Immature natural killer cell (primary cell): ENCODE measurements at regions not wholly inside any gene's neighbourhood (a gene's known extent, or its start where the extent isn't known, plus 50 kb on each side); places are given as distances from the start of the nearest gene placed in this dataset.
"Not testable (repeated sequence)": the region's sequence is repeated elsewhere in the genome, so short reads cannot be mapped to it uniquely, and the experiment has no call there.

Experiments used
- DNase-seq, 3 donors: peaks; one replicate each; pipeline ENCODE4 v3.0.0; 2022; ENCODE audit warnings: mixed read lengths in 1 of 3
- H3K27ac Mint-ChIP-seq, 6 donors: one replicate each; pipeline ENCODE4 v1.8.0; 2020; ENCODE audit warnings: mixed read lengths in 6 of 6, mild to moderate bottlenecking in 5 of 6, inconsistent platforms in 4 of 6, moderate library complexity in 3 of 6
- H3K27me3 Mint-ChIP-seq, 3 donors: one replicate each; pipeline ENCODE4 v1.8.0; 2020 to 2021; ENCODE audit warnings: low read depth in 3 of 3, mild to moderate bottlenecking in 3 of 3, mixed read lengths in 3 of 3, moderate library complexity in 3 of 3, inconsistent platforms in 1 of 3
- H3K36me3 Mint-ChIP-seq, 3 donors: one replicate each; pipeline ENCODE4 v1.8.0; 2020; ENCODE audit warnings: mixed read lengths in 3 of 3, inconsistent platforms in 2 of 3, mild to moderate bottlenecking in 2 of 3
- H3K4me1 Mint-ChIP-seq, 2 donors: one replicate each; pipeline ENCODE4 v1.8.0; 2020; ENCODE audit warnings: inconsistent platforms in 2 of 2, mild to moderate bottlenecking in 2 of 2, mixed read lengths in 2 of 2, moderate library complexity in 1 of 2
- H3K4me3 Mint-ChIP-seq, 5 donors: one replicate each; pipeline ENCODE4 v1.8.0; 2020; ENCODE audit warnings: mild to moderate bottlenecking in 5 of 5, mixed read lengths in 5 of 5, inconsistent platforms in 3 of 5, moderate library complexity in 3 of 5
- H3K9me3 Mint-ChIP-seq, 6 donors: one replicate each; pipeline ENCODE4 v1.8.0; 2020; ENCODE audit warnings: mild to moderate bottlenecking in 6 of 6, mixed read lengths in 6 of 6, inconsistent platforms in 4 of 6, moderate library complexity in 3 of 6

DNA sequence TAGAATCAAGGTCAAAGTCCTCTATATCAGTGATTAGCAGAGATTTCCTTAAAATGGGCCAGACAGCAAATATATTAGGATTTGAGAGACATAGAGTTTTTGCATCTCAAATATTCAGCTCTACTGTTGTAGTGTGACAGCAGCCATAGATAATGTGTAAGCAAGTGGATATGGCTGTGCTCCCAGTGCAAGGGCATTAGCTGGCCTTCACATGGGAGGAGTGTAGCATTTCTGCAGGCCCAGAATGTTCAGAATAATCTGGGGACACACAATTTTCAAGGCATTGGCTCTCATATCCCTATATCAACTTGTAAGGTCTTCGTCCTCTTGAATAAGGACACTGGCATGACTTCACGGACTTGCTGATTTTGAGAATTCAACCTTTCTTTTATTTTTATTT is 402.3 kb upstream of the ADAMTS5 start:
- H3K4me3 Mint-ChIP-seq: no peak overlapping the region
- no peaks in the 10 kb centered on the region for H3K4me1 Mint-ChIP-seq
- DNase-seq: no peak
- H3K27ac Mint-ChIP-seq: no peak overlapping the region
- peaks cover 1 to 14% (median 6%) of the 10 kb centered on the region in 6 donors for H3K9me3 Mint-ChIP-seq
- no peaks in the 10 kb centered on the region for H3K27me3 Mint-ChIP-seq
- no peaks in the 10 kb centered on the region for H3K36me3 Mint-ChIP-seq

DNA sequence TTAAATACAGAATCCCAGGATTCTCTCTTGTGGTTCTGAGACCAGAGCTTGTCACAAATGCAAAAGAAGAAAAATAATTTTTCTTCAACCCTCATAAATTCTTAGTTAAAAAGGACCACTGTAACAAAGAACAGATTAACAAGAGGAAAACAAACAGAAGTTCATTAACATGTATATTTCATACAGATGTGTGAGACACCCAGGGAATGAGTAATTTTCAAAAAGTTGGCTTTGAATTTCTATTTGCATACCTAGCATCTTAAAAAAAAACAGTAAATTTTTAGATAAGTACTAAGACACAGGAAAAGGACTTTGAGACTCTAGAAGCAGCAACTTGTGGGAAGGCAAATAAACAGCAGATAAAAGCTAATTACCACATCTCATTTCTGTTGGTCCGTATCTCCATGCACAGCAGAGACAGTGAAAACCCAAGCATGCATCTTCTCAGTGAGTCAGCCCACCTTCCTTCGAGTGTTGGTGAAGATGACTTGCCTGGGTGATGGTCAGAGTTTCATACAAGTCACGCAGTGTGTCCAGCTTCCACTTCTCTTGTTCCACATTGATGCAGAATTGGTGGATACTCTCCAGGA is 399.9 kb upstream of the ADAMTS5 start:
- peaks cover 0 to 14% (median 5%) of the 10 kb centered on the region in 6 donors for H3K9me3 Mint-ChIP-seq
- DNase-seq: no peak

DNA sequence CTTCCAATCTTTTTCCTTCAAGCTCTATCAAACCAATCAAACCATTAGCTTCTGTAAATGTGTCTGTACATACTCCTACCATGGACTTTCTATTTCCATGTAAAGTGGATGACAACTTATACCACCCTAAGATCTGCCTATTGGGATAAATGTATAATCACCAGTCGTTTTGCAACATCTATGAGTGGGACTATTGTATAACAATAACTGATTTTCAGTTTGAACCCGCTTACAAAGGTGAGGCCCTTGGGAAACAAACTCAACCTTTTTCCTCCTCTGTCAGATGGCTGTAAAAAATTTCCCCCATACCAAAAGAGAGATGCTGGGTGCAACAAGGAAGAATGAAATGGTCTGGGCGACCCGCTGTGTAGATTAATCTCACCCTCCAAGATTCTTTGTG is 399.1 kb upstream of the ADAMTS5 start:
- Mint-ChIP-seq H3K36me3 (no peaks in the 10 kb centered on the region), H3K27me3 (no peaks in the 10 kb centered on the region), H3K9me3 (peaks cover 0 to 14% (median 5%) of the 10 kb centered on the region in 6 donors), H3K4me1 (no peaks in the 10 kb centered on the region), H3K4me3 (no peak overlapping the region), H3K27ac (no peak overlapping the region)
- no peak for DNase-seq

More for the DNA sequence above, 399.9 kb upstream of the ADAMTS5 start:
- H3K36me3 Mint-ChIP-seq: no peaks in the 10 kb centered on the region
- no peaks in the 10 kb centered on the region for H3K4me1 Mint-ChIP-seq
- no peak overlapping the region for H3K4me3 Mint-ChIP-seq
- no peak overlapping the region for H3K27ac Mint-ChIP-seq
- H3K27me3 Mint-ChIP-seq: no peaks in the 10 kb centered on the region

DNA sequence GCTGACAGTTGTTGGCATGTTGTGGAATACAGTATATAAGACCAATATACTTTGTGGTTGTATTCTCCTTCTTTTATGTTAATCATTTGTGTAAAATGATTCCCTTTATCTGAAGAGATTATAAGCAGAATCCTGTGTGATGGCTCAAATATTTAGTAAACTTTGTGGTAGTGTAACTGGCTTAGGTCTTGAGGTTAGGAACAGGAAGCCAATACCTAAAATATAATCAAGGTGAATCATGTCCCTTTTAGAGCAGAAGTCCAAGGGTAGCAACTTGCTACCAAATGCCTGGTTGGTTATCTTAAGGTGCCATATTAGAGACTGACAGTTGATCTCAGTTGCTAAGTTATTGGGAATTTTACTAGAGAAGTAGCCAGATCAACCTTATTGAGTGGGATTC is 398.5 kb upstream of the ADAMTS5 start:
- Mint-ChIP-seq H3K9me3 (peaks cover 0 to 15% (median 6%) of the 10 kb centered on the region in 6 donors), H3K27me3 (no peaks in the 10 kb centered on the region), H3K4me3 (no peak overlapping the region), H3K4me1 (no peaks in the 10 kb centered on the region), H3K27ac (no peak overlapping the region), H3K36me3 (no peaks in the 10 kb centered on the region)
- no peak for DNase-seq

DNA sequence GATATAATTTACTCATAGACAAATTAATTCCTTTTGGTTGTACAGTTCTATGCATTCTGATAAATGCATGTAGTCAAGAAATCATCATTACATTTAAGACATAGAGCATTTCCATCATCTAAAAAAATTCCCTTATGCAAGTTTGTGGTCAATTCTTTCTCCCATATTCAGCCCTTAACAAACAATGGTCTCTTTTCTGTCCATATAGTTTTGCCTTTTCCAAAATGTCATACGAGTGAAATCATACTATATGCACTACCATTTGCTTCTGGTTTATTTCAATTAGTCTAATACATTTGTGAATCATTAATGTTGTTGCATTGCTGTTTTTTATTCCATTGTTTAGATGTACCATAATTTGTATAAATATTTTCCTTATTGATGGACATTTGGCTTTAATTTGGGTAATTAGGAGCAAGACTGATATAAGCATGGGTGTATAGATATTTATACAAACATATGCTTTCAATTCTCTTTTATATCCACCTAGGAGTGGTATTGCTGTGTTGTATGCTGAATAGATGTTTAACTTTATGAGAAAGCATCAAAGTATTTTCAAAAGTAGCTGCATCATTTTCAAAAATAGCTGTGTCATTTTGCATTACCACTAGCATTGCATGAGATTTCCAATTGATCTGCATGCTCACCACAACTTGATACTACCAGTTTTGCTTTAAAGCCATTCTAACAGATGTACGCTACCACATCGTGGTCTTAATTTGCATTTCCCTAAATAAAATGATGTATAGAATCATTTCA is 397.0 kb upstream of the ADAMTS5 start:
- Mint-ChIP-seq H3K36me3 (no peaks in the 10 kb centered on the region), H3K27me3 (no peaks in the 10 kb centered on the region), H3K9me3 (peaks cover 0 to 16% (median 6%) of the 10 kb centered on the region in 6 donors), H3K4me1 (no peaks in the 10 kb centered on the region), H3K4me3 (no peak overlapping the region), H3K27ac (no peak overlapping the region)
- no peak for DNase-seq

DNA sequence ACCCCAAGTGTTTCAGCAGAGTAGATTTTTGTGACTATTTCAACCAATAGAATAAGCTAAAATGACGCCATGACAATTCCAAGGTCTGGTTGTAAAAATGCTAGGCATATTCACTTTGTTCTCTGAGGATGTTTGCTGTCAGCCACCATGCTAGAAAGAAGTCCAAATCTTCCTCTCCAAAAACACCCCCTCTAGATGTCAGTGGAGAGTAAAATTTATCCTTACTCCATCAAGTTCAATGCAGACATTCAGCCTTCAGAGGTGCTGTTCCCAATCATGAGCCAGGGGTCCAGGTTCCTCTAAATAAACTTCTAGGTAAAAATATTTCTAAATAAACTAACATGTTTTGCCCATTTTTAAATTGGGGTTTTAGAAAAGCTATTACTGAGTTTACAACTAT is 395.4 kb upstream of the ADAMTS5 start:
- DNase-seq: no peak
- Mint-ChIP-seq H3K36me3 (no peaks in the 10 kb centered on the region), H3K9me3 (peaks cover 0 to 18% (median 6%) of the 10 kb centered on the region in 6 donors), H3K27ac (no peak overlapping the region), H3K27me3 (no peaks in the 10 kb centered on the region), H3K4me3 (no peak overlapping the region), H3K4me1 (no peaks in the 10 kb centered on the region)

DNA sequence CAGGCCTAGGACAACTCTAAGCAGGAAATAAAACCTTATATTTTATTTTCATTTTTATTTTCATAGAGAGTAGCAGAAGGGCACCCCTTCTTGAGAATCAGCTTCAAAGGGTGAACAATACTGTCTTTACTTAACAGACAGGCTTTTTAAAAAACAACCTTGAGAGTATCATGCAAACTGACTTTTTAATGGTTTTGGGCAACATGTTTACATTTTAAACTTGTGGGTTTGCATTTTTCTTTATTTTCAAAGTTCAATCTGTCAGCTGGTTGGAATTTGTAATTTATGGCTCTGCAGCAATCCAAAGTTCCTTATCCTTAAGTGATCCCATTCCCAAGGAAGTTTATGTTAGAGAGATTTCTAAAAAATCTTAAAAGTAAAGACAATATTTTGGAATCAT is 392.3 kb upstream of the ADAMTS5 start:
- H3K27ac Mint-ChIP-seq: no peak overlapping the region
- no peaks in the 10 kb centered on the region for H3K27me3 Mint-ChIP-seq
- H3K4me1 Mint-ChIP-seq: no peaks in the 10 kb centered on the region
- no peaks in the 10 kb centered on the region for H3K36me3 Mint-ChIP-seq
- H3K9me3 Mint-ChIP-seq: peaks cover 0 to 20% (median 1%) of the 10 kb centered on the region in 6 donors
- H3K4me3 Mint-ChIP-seq: no peak overlapping the region
- DNase-seq: no peak

DNA sequence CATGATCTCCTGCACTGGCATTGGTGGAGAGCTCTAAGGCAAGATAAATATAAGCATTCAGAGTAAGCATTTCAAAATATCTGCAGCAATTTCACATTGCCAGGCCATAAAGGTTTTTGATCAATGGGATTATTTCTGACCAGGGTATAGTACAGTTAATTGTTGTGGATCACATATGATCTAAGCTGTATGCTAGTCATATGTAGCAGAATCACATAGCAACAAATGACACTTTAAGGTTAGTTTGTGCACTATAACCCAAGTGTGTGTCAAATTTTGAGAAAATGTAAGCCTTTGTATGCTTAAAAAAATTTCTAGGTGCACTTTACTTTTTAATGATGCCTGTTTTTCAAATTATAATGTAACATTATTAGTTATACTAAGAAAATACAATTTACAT is 386.0 kb upstream of the ADAMTS5 start:
- no peaks in the 10 kb centered on the region for H3K4me1 Mint-ChIP-seq
- no peaks in the 10 kb centered on the region for H3K27me3 Mint-ChIP-seq
- H3K36me3 Mint-ChIP-seq: no peaks in the 10 kb centered on the region
- peaks cover 4 to 13% (median 9%) of the 10 kb centered on the region in 6 donors for H3K9me3 Mint-ChIP-seq
- no peak overlapping the region for H3K27ac Mint-ChIP-seq
- no peak overlapping the region for H3K4me3 Mint-ChIP-seq
- DNase-seq: no peak

DNA sequence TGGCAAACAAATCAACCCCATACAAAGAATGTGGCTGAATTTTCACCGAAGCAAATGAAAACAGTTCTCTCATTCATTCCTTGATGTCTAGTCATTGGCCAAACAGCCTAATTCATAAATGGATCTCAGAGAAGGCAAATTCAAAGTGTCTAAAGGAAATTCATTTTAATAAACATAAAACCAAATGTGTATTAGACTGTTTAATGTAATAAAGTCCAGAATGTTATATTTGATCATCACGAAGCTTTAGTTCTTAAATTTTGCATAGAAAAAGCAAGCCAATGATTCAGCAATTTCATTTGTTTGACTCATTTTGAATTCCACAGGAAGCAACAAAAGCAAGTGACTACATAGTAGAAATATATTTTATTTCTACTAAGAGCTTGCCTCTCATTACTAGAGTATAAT is 379.2 kb upstream of the ADAMTS5 start:
- H3K27me3 Mint-ChIP-seq: no peaks in the 10 kb centered on the region
- peaks cover 2 to 28% (median 10%) of the 10 kb centered on the region in 6 donors for H3K9me3 Mint-ChIP-seq
- no peaks in the 10 kb centered on the region for H3K36me3 Mint-ChIP-seq
- H3K4me1 Mint-ChIP-seq: no peaks in the 10 kb centered on the region
- H3K27ac Mint-ChIP-seq: no peak overlapping the region
- no peak overlapping the region for H3K4me3 Mint-ChIP-seq
- DNase-seq: no peak

DNA sequence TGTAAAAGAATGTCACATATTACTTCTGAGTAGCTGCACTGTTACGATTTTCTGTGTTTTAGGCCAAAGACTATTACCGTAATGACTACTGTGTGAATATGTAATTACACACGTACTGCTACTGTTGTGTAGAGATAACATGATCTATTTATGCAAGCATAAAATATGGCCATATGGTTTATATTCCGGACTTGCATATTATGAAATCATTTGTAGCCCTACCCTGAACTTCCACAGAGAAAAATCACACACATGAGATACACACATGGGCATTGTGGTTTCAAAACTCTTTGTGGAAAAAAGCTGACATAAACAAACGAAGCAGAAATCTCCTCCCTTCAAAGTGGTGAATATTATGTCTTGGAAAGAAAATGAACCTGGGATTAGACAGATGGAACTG is 373.0 kb upstream of the ADAMTS5 start:
- peaks cover 0 to 1% (median 0%) of the 10 kb centered on the region in 3 donors for H3K36me3 Mint-ChIP-seq
- no peak overlapping the region for H3K4me3 Mint-ChIP-seq
- peaks cover 7 to 28% (median 9%) of the 10 kb centered on the region in 6 donors for H3K9me3 Mint-ChIP-seq
- no peaks in the 10 kb centered on the region for H3K27me3 Mint-ChIP-seq
- H3K27ac Mint-ChIP-seq: no peak overlapping the region
- no peaks in the 10 kb centered on the region for H3K4me1 Mint-ChIP-seq
- no peak for DNase-seq

DNA sequence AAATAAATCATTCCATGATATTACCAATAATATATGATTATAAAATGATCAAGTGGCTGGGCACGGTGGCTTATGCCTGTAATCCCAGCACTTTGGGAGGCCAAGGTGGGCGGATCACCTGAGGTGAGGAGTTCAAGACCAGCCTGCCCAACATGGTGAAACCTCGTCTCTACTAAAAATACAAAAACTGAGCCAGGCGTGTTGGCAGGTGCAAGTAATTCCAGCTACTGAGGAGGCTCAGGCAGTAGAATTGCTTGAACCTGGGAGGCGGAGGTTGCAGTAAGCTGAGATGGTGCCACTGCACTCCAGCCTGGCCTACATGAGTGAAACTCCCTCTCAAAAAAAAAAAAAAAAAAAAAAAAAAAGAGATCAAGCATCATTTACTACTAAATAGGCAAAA is 371.1 kb upstream of the ADAMTS5 start:
- H3K27me3 Mint-ChIP-seq, H3K36me3 Mint-ChIP-seq, H3K4me3 Mint-ChIP-seq, DNase-seq, H3K27ac Mint-ChIP-seq, H3K4me1 Mint-ChIP-seq: not testable (repeated sequence)
- peaks cover 8 to 29% (median 12%) of the 10 kb centered on the region in 6 donors for H3K9me3 Mint-ChIP-seq

DNA sequence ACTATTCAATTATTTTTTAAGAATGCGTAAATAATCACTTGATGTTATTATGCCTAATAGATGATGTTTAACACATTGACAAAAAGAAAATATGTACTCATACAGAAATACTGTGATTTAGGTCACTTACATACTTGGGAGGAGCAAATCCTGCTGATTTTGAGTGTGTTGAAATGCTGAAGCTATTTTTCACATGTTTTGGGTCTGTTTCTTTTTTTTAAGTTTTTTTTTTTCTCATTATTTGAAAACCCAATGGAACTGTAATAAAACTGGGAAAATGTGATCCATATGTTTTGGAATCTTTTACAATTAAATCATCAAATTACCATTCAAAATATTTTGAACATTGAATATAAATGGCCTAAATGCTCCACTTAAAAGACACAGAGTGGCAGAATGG is 366.2 kb upstream of the ADAMTS5 start:
- Mint-ChIP-seq H3K27ac (no peak overlapping the region), H3K4me1 (no peaks in the 10 kb centered on the region), H3K27me3 (no peaks in the 10 kb centered on the region), H3K9me3 (peaks cover 13 to 41% (median 15%) of the 10 kb centered on the region in 6 donors), H3K4me3 (no peak overlapping the region), H3K36me3 (peaks cover 0 to 4% (median 3%) of the 10 kb centered on the region in 3 donors)
- DNase-seq: no peak

DNA sequence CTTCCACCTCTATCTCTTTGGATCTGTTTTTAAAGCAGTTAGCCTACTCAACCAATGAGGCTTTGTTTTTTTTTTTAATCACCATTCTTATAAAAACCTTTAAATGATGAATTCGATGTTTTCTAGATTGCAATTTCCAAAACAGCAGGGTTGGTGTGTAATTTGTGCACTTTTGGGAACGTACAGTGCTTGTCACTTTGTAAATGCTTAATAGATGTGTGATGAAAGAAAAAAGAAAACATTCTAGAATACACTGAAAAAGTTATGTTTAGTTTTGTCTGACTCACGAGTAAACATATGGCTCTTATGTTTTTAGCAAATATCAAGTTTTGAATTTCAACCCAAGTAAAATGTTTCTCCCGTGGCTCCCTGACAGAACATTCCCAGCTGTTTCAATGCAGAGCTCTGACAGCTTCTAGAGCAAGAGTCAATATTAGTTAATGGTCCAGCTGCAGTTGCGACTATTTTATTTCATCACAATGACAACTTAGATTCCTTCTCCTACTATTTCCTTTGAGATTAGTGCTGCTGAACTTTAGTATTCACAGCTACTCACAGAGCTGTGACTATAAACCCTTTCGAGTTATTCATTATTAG is 362.5 kb upstream of the ADAMTS5 start:
- Mint-ChIP-seq H3K27ac (no peak overlapping the region), H3K4me3 (no peak overlapping the region), H3K36me3 (peaks cover 0 to 3% (median 0%) of the 10 kb centered on the region in 3 donors), H3K27me3 (peaks cover 0 to 2% (median 0%) of the 10 kb centered on the region in 3 donors), H3K4me1 (no peaks in the 10 kb centered on the region), H3K9me3 (peaks cover 5 to 38% (median 9%) of the 10 kb centered on the region in 6 donors)
- no peak for DNase-seq

DNA sequence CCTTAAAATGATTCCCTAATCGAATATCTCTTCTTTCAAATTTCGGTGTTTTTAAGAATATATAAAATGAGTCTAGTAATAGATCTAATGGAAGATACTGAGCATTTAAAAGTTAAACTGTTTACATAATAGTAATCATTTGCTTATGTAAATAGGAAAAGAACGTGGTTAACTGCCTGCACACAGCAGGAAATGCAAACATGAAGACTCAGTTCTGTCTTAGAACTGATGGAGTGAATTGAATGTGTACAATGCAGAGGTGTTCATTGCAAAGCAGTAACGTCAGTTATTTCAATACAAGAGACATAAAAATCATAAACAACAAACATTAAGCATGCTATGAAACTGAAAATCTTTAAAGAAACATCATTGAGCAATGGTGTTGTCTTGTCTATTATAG is 359.4 kb upstream of the ADAMTS5 start:
- peaks cover 0 to 3% (median 0%) of the 10 kb centered on the region in 3 donors for H3K36me3 Mint-ChIP-seq
- H3K9me3 Mint-ChIP-seq: peaks cover 2 to 20% (median 7%) of the 10 kb centered on the region in 6 donors
- no peak for DNase-seq
- no peak overlapping the region for H3K27ac Mint-ChIP-seq
- peaks cover 0 to 2% (median 0%) of the 10 kb centered on the region in 3 donors for H3K27me3 Mint-ChIP-seq
- no peaks in the 10 kb centered on the region for H3K4me1 Mint-ChIP-seq
- H3K4me3 Mint-ChIP-seq: no peak overlapping the region
